Mononuclear cell (primary cell): ENCODE measurements at regions not wholly inside any gene's neighbourhood (a gene's known extent, or its start where the extent isn't known, plus 50 kb on each side); places are given as distances from the start of the nearest gene placed in this dataset.

Source experiments
- H3K27me3 ChIP-seq: 2 replicates; pipeline ENCODE4 v1.6.0; 2011; ENCODE audit warnings: low read length, control low read depth; ENCODE audit not compliant: insufficient read depth
- H3K4me1 ChIP-seq: 2 replicates; pipeline ENCODE4 v1.5.1; 2011; ENCODE audit warnings: mild to moderate bottlenecking, low read length, control low read depth; ENCODE audit not compliant: insufficient read depth
- H3K4me3 ChIP-seq: 2 replicates; pipeline ENCODE4 v1.5.1; 2011; ENCODE audit warnings: mild to moderate bottlenecking, low read length, moderate library complexity
- H3K9me3 ChIP-seq: 2 replicates; pipeline ENCODE4 v1.5.1; 2011; ENCODE audit warnings: low read depth, mild to moderate bottlenecking, control low read depth, low read length

DNA sequence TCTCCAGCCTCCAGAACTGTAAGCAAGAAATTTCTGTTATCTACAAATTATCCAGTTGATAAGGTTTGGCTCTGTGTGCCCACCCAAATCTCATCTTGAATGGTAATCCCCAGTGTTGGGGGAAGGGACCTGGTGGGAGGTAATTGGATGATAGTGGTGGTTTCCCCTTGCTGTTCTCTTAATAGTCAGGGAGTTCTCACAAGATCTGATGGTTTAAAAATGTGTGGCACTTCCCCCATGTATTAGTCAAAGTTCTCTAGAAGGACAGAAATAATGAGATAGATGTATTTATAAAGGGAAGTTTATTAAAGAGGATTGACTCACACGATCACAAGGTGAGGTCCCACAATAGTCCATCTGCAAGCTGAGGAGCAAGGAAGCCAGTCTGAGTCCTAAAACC is 56.2 kb upstream of the APBB1IP start:
- H3K9me3 ChIP-seq: no peaks in the 10 kb centered on the region
- H3K27me3 ChIP-seq: no peaks in the 10 kb centered on the region
- H3K4me1 ChIP-seq: peaks cover 53% of the 10 kb centered on the region

DNA sequence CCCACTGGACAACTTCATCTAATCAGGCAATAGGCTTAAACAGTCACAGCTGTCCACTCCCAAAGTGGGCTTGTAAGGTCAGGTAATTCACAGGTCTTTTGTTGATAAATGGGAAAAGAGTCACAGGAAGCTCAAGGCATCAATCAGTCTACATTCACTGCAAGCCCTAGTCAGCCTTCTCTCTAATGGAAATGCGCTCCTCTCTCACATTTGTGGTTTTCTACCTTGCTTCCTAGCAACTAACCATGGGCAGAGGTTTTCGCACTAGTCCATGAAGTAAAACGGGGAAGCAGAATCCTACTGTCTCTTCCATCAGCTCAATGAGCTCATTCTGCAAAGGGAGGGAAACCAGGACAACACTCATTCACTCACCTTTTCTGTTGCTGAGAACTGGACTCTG is 53.5 kb upstream of the APBB1IP start:
- H3K27me3 ChIP-seq: no peaks in the 10 kb centered on the region
- H3K9me3 ChIP-seq: no peaks in the 10 kb centered on the region
- peaks cover 40% of the 10 kb centered on the region for H3K4me1 ChIP-seq
- H3K4me3 ChIP-seq: no peak overlapping the region

More for the DNA sequence above, 56.2 kb upstream of the APBB1IP start:
- H3K4me3 ChIP-seq: no peak overlapping the region

DNA sequence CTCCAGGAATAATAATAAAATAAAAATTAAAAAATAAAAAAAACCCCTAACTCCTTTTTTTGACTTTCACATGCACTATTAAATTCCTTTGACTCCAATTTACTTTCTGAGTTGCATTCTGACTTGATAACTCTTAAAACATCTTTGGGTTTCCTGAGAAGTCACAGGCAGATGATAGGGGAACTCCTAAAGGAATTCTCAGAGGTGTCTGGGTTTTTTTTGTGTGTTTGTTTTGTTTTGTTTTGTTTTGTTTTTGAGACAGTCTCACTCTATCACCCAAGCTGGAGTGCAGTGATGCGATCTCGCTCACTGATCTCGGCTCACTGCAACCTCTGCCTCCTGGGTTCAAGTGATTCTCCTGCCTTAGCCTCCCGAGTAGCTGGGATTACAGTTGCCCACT is 52.7 kb upstream of the APBB1IP start:
- Histone ChIP-seq H3K4me3 (no peak overlapping the region), H3K27me3 (no peaks in the 10 kb centered on the region), H3K9me3 (no peaks in the 10 kb centered on the region), H3K4me1 (peaks cover 32% of the 10 kb centered on the region)

DNA sequence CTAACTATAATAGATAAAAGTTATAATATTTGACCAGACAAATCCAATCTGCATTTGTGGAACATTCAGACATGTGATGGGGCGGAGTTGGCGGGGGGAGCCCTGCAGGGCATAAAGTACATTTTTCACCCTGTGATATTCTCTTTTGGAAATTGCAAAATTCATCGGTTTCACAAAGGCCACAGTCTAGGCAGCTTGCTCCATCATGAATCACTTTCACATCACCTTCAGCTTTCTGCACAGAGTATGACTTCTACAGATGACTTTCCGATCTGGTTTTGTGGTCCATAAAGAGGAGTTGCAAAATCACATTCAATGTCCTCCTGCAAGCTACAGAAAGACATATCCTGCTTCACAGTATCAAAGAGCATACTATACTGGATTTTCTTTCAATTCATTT is 51.4 kb upstream of the APBB1IP start:
- peaks cover 32% of the 10 kb centered on the region for H3K4me1 ChIP-seq
- H3K4me3 ChIP-seq: no peak overlapping the region
- H3K9me3 ChIP-seq: no peaks in the 10 kb centered on the region
- peaks cover 3% of the 10 kb centered on the region for H3K27me3 ChIP-seq
